Eye (tissue), 1 donor: ENCODE measurements at regions not wholly inside any gene's neighbourhood (a gene's known extent, or its start where the extent isn't known, plus 50 kb on each side); places are given as distances from the start of the nearest gene placed in this dataset.
A peak's percentile ranks its signal among the peaks of the same experiment; 100 is the strongest.

Experiments used
- DNase-seq: peaks from one replicate; pipeline ENCODE4 v3.0.0-alpha.2; 2015

GRCh38 chr5:15447209-15447608 is 52.8 kb upstream of the FBXL7 start:
- DNase-seq, result no peak

GRCh38 chr5:15446552-15446951 is 53.4 kb upstream of the FBXL7 start:
- DNase-seq, result no peak

GRCh38 chr5:15442193-15442570 is 57.8 kb upstream of the FBXL7 start:
- DNase-seq, result no peak

- no peak for DNase-seq
These were observed 58.4 kb upstream of the FBXL7 start for GRCh38 chr5:15441433-15442192.

- no peak for DNase-seq
These were observed 59.5 kb upstream of the FBXL7 start for GRCh38 chr5:15440434-15440833.

- no peak for DNase-seq
These were observed 60.2 kb upstream of the FBXL7 start for GRCh38 chr5:15439801-15440200.

GRCh38 chr5:15433709-15434108 is 66.3 kb upstream of the FBXL7 start:
- no peak for DNase-seq

- no peak for DNase-seq
These were observed 68.1 kb upstream of the FBXL7 start for GRCh38 chr5:15431923-15432322.

- peak; percentile 48 for DNase-seq
These were observed 74.2 kb upstream of the FBXL7 start for GRCh38 chr5:15425766-15426165.

GRCh38 chr5:15424769-15425168 is 75.2 kb upstream of the FBXL7 start:
- no peak for DNase-seq

- peak; percentile 43 for DNase-seq
These were observed 78.0 kb upstream of the FBXL7 start for GRCh38 chr5:15421921-15422412.

GRCh38 chr5:15421381-15421780 is 78.6 kb upstream of the FBXL7 start:
- DNase-seq, result no peak

GRCh38 chr5:15420201-15420600 is 79.8 kb upstream of the FBXL7 start:
- no peak for DNase-seq

GRCh38 chr5:15417156-15417555 is 82.8 kb upstream of the FBXL7 start:
- DNase-seq, result no peak

- no peak for DNase-seq
These were observed 93.5 kb upstream of the FBXL7 start for GRCh38 chr5:15406478-15406877.

GRCh38 chr5:15393146-15393545 is 106.8 kb upstream of the FBXL7 start:
- DNase-seq, result no peak

GRCh38 chr5:15391704-15392397 is 108.1 kb upstream of the FBXL7 start:
- DNase-seq, result peak; percentile 12

GRCh38 chr5:15388866-15389265 is 111.1 kb upstream of the FBXL7 start:
- no peak for DNase-seq

GRCh38 chr5:15387931-15388524 is 112.0 kb upstream of the FBXL7 start:
- no peak for DNase-seq

- no peak for DNase-seq
These were observed 113.9 kb upstream of the FBXL7 start for GRCh38 chr5:15386122-15386521.

GRCh38 chr5:15385553-15385952 is 114.4 kb upstream of the FBXL7 start:
- DNase-seq, result no peak

GRCh38 chr5:15385037-15385436 is 114.9 kb upstream of the FBXL7 start:
- no peak for DNase-seq

GRCh38 chr5:15384581-15384980 is 115.4 kb upstream of the FBXL7 start:
- no peak for DNase-seq

- no peak for DNase-seq
These were observed 115.8 kb upstream of the FBXL7 start for GRCh38 chr5:15384176-15384575.
